ENCODE measurements at regions not wholly inside any gene's neighbourhood (a gene's known extent, or its start where the extent isn't known, plus 50 kb on each side); places are given as distances from the start of the nearest gene placed in this dataset.

DNA sequence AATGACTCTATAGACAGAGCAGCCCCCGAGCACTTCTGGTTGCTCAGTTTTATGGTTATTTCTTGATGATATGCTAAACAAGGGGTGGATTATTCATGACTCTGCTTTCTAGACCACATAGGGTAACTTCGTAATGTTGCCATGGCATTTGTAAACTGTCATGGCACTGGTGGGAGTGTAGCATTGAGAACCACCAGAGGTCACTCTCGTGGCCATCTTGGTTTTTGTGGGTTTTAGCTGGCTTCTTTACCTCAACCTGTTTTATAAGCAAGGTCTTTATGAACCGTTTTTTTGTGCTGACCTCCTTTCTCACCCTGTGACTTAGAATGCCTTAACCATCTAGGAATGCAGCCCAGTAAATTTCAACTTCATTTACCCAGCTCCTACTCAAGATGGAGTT is 1036.2 kb upstream of the FLRT2 start:
- no peak for TF ChIP-seq CTCF (IDR thresholded peaks at IDR 0.05)
- TF ChIP-seq POLR2A (IDR thresholded peaks at IDR 0.05), result no peak
